NB4 (cell line): ENCODE measurements at regions not wholly inside any gene's neighbourhood (a gene's known extent, or its start where the extent isn't known, plus 50 kb on each side); places are given as distances from the start of the nearest gene placed in this dataset.

Experiments used
- CTCF ChIP-seq: IDR thresholded peaks from one replicate; pipeline ENCODE4 v1.5.1; 2012; ENCODE audit warnings: low read depth, low read length
- POLR2A ChIP-seq: IDR thresholded peaks from 2 replicates; pipeline ENCODE4 v1.6.1; 2011; ENCODE audit warnings: mild to moderate bottlenecking; ENCODE audit not compliant: insufficient read length; ENCODE audit errors: extremely low read depth

GRCh38 chr4:184907810-184908209 is 82.0 kb upstream of the ACSL1 start:
- TF ChIP-seq CTCF = no peak
- no peak for TF ChIP-seq POLR2A
